A549 (cell line): ENCODE measurements at regions not wholly inside any gene's neighbourhood (a gene's known extent, or its start where the extent isn't known, plus 50 kb on each side); places are given as distances from the start of the nearest gene placed in this dataset.

Source experiments
- ATAC-seq, 2 experiments: fragments of 200-7000 bp in 1 of 2; fragments of >200 bp in 1 of 2; cut with Nextera tagmentation in 1 of 2; cut with Tn5 transposase in 1 of 2; 3 replicates each; pipeline versions ENCODE4 v1.8.0 to v1.9.1; 2018 to 2020; ENCODE audit warnings: mild to moderate bottlenecking in 1 of 2, moderate library complexity in 1 of 2
- CTCF ChIA-PET: fragments of 300-600 bp; sonication (Branson Sonifier 250); formaldehyde crosslinking; extraction: SDS; loops from one replicate; lab custom pipeline; 2021; ENCODE audit warnings: antibody characterized with exemption, inconsistent platforms; lab: Yijun Ruan, JAX
- POLR2A ChIA-PET: fragments of 350-600 bp; formaldehyde crosslinking; extraction: SDS; loops from one replicate; lab custom pipeline; 2021; ENCODE audit warnings: antibody characterized with exemption, inconsistent platforms; lab: Yijun Ruan, JAX
- DNase-seq, 2 experiments: peaks; one replicate each; pipeline versions ENCODE4 v3.0.0 to v3.0.0-alpha.2; 2011 to 2016; ENCODE audit warnings: low read depth in 1 of 2, low spot score in 1 of 2
- FAIRE-seq: peaks from 2 replicates; lab custom pipeline; 2011; peaks lifted over from hg19 to GRCh38; lab: Jason Lieb, UNC
- H3K27ac ChIP-seq, 2 experiments: fragments of >200 bp; sonication (Bioruptor Twin); formaldehyde crosslinking; 3 replicates each; pipeline ENCODE4 v1.5.1; 2016 to 2017
- H3K4me1 ChIP-seq: fragments of >200 bp; sonication (Bioruptor Twin); formaldehyde crosslinking; 3 replicates; pipeline ENCODE4 v1.6.1; 2016
- H3K4me2 ChIP-seq: fragments of >200 bp; sonication (Bioruptor Twin); formaldehyde crosslinking; 3 replicates; pipeline ENCODE4 v1.6.1; 2016
- H3K4me3 ChIP-seq: fragments of >200 bp; sonication (Bioruptor Twin); formaldehyde crosslinking; 3 replicates; pipeline ENCODE4 v1.5.1; 2016
- H3K9me3 ChIP-seq: fragments of >200 bp; sonication (Bioruptor Twin); formaldehyde crosslinking; 3 replicates; pipeline ENCODE4 v1.6.1; 2016
- BHLHE40 ChIP-seq: IDR thresholded peaks from 2 replicates; pipeline ENCODE4 v1.6.1; 2012; ENCODE audit warnings: low read depth, low read length, inconsistent platforms
- CHD2 ChIP-seq: fragments of 150-350 bp; IDR thresholded peaks from 2 replicates; pipeline ENCODE4 v1.6.1; 2014; ENCODE audit warnings: low read length; ENCODE audit not compliant: partially characterized antibody
- EHF ChIP-seq: fragments of 250-450 bp; sonication (Bioruptor Pico); IDR thresholded peaks from 2 replicates; pipeline ENCODE4 v1.5.0; 2020; ENCODE audit warnings: mild to moderate bottlenecking
- EHMT2 ChIP-seq: fragments of 200-600 bp; sonication (generic); IDR thresholded peaks from 2 replicates; pipeline ENCODE4 v1.6.1; 2016; ENCODE audit warnings: antibody characterized with exemption, low read depth, mild to moderate bottlenecking, moderate library complexity
- EP300 ChIP-seq, 2 experiments: fragments of >200 bp; sonication (Bioruptor Twin); formaldehyde crosslinking; IDR thresholded peaks; 2 replicates in 1 of 2; 3 replicates in 1 of 2; pipeline ENCODE4 v1.6.1; 2016 to 2017
- ESRRA ChIP-seq: fragments of 150-350 bp; IDR thresholded peaks from 2 replicates; pipeline ENCODE4 v1.6.1; 2014; ENCODE audit warnings: mild to moderate bottlenecking, low read length, borderline replicate concordance
- GATA3 ChIP-seq: IDR thresholded peaks from 2 replicates; pipeline ENCODE4 v1.6.1; 2012; ENCODE audit warnings: borderline replicate concordance
- HEYL ChIP-seq: fragments of 250-450 bp; sonication (Bioruptor Pico); IDR thresholded peaks from 2 replicates; pipeline ENCODE4 v1.8.0; 2021; ENCODE audit warnings: mild to moderate bottlenecking, moderate library complexity
- HOXA7 ChIP-seq: fragments of 250-450 bp; sonication (Bioruptor Pico); IDR thresholded peaks from 2 replicates; pipeline ENCODE4 v1.5.0; 2020; ENCODE audit warnings: mild to moderate bottlenecking, moderate library complexity
- HOXB5 ChIP-seq: fragments of 250-450 bp; sonication (Bioruptor Pico); IDR thresholded peaks from 2 replicates; pipeline ENCODE4 v1.5.0; 2020; ENCODE audit warnings: mild to moderate bottlenecking, moderate library complexity
- JUN ChIP-seq, 2 experiments: fragments of >200 bp; sonication (Bioruptor Twin); formaldehyde crosslinking; IDR thresholded peaks; 2 replicates in 1 of 2; 3 replicates in 1 of 2; pipeline ENCODE4 v1.6.1; 2016 to 2017
- MAZ ChIP-seq: fragments of 150-350 bp; IDR thresholded peaks from 2 replicates; pipeline ENCODE4 v1.6.1; 2014; ENCODE audit warnings: antibody characterized with exemption, low read depth, low read length, borderline replicate concordance
- PHF8 ChIP-seq: fragments of 200-600 bp; sonication (generic); IDR thresholded peaks from 2 replicates; pipeline ENCODE4 v1.6.1; 2016; ENCODE audit warnings: low read depth, mild to moderate bottlenecking, antibody characterized with exemption, moderate library complexity, borderline replicate concordance
- POLR2A ChIP-seq: IDR thresholded peaks from 2 replicates; pipeline ENCODE4 v1.6.1; 2012; ENCODE audit warnings: mild to moderate bottlenecking, low read length
- POLR2AphosphoS2 ChIP-seq: conservative IDR thresholded peaks from 2 replicates; pipeline ENCODE4 v1.6.1; 2012; ENCODE audit warnings: low read length, improper control_type of control experiment, inconsistent platforms
- RARB ChIP-seq: fragments of 250-450 bp; sonication (Bioruptor Pico); IDR thresholded peaks from 2 replicates; pipeline ENCODE4 v1.8.0; 2021; ENCODE audit warnings: mild to moderate bottlenecking, moderate library complexity
- RCOR1 ChIP-seq: fragments of 150-350 bp; IDR thresholded peaks from 2 replicates; pipeline ENCODE4 v1.6.1; 2014; ENCODE audit warnings: antibody characterized with exemption, low read length, low read depth
- RNF2 ChIP-seq: fragments of 200-600 bp; sonication (generic); IDR thresholded peaks from 2 replicates; pipeline ENCODE4 v1.6.1; 2016; ENCODE audit warnings: low read depth, mild to moderate bottlenecking, antibody characterized with exemption, moderate library complexity, borderline replicate concordance
- SMC3 ChIP-seq: fragments of >200 bp; sonication (Bioruptor Twin); formaldehyde crosslinking; IDR thresholded peaks from 3 replicates; pipeline ENCODE4 v1.6.1; 2018; ENCODE audit warnings: inconsistent platforms
- ZC3H11A ChIP-seq: fragments of 450-650 bp; IDR thresholded peaks from 2 replicates; pipeline ENCODE4 v1.6.1; 2014; ENCODE audit warnings: antibody characterized with exemption, mild to moderate bottlenecking
- ZFP36 ChIP-seq: fragments of 450-650 bp; IDR thresholded peaks from 2 replicates; pipeline ENCODE4 v1.6.1; 2014; ENCODE audit warnings: borderline replicate concordance; ENCODE audit not compliant: partially characterized antibody
- ZNF302 ChIP-seq: fragments of 250-450 bp; sonication (Bioruptor Pico); IDR thresholded peaks from 2 replicates; pipeline ENCODE4 v1.9.0; 2021; ENCODE audit warnings: inconsistent platforms, mild to moderate bottlenecking, moderate library complexity
- ZSCAN20 ChIP-seq: fragments of 250-450 bp; sonication (Bioruptor Pico); IDR thresholded peaks from 2 replicates; pipeline ENCODE4 v1.8.0; 2022; ENCODE audit warnings: mild to moderate bottlenecking, moderate library complexity
- WGBS: methylation state at CpG from one replicate; pipeline ENCODE4 v1.1.6; 2017; ENCODE audit errors: missing lambda C conversion rate; 5-methylcytosine and 5-hydroxymethylcytosine counted together
- TF ChIP-seq, protein P1 (sequence below): IDR thresholded peaks from 2 replicates; pipeline ENCODE4 v1.6.1; 2012
- TF ChIP-seq, protein P2 (sequence below): fragments of >200 bp; sonication (Bioruptor Twin); formaldehyde crosslinking; IDR thresholded peaks from 2 replicates; pipeline ENCODE4 v1.6.1; 2016
- TF ChIP-seq, protein P3 (sequence below): fragments of 250-450 bp; sonication (Bioruptor Pico); IDR thresholded peaks from 2 replicates; pipeline ENCODE4 v1.5.0; 2021; ENCODE audit warnings: mild to moderate bottlenecking, moderate library complexity, borderline replicate concordance
- TF ChIP-seq, protein P4 (sequence below): fragments of >200 bp; sonication (Bioruptor Twin); formaldehyde crosslinking; IDR thresholded peaks from 3 replicates; pipeline ENCODE4 v1.5.1; 2016

DNA sequence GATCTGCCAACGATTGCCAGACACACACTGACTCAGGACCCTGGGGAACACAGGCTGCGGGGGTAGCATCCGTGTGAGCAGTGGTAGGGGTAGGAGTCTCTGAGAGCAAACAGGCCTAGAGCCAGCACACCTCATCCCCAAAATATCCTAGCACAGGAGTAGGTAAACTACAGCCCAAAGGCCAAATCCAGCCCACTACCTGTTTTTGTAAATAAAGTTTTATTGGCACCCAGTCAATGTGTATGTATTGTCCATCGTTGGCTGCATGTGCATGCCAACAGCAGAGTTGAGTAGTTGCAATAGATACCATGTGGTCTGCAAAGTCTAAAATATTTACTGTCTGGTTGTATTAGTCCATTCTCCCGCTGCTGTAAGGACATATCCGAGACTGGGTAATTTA, 55.5 kb upstream of the GPRC5B start (continued):
- TF ChIP-seq JUN (IDR thresholded peaks at IDR 0.05) (no peak), PHF8 (no peak), HEYL (CRISPR knock-in tag) (no peak), ZFP36 (no peak), ZNF302 (CRISPR knock-in tag) (no peak), EHF (no peak), SMC3 (no peak), BHLHE40 (no peak)

DNA sequence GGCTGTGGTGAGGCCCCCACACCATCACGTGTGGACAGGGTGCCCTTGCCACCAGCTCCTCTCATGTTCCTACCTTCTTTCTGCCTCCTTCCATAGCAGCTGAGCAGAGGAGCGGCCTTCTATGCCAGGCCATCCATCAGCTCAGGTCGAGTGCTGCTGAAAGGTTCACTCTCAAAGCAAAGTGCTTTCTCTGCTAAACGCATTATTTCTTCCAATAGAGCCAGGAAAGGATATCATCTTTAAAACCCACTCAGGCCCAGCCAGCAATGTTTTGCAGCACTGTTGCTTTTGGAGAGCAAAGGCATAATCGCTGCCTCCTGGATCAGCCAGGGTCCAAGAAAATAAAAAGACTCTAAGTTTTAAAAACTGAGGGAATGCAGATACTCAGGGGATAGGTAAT, 54.9 kb upstream of the GPRC5B start:
- no peak for TF ChIP-seq GATA3
- TF ChIP-seq, protein P1, sequence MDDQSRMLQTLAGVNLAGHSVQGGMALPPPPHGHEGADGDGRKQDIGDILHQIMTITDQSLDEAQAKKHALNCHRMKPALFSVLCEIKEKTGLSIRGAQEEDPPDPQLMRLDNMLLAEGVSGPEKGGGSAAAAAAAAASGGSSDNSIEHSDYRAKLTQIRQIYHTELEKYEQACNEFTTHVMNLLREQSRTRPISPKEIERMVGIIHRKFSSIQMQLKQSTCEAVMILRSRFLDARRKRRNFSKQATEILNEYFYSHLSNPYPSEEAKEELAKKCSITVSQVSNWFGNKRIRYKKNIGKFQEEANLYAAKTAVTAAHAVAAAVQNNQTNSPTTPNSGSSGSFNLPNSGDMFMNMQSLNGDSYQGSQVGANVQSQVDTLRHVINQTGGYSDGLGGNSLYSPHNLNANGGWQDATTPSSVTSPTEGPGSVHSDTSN: no peak
- H3K9me3 ChIP-seq: no peaks in the 10 kb centered on the region
- no peak overlapping the region for H3K4me3 ChIP-seq
- CTCF ChIA-PET: interaction anchor here (4.9 kb wide), 1 partner anchor 32 kb away, joined by 21 read pairs; no protein-coding TSS in a partner anchor
- no peak for ATAC-seq
- POLR2A ChIA-PET: no interaction called here
- no peak for DNase-seq
- H3K27ac ChIP-seq: no peak overlapping the region
- no peak overlapping the region for H3K4me2 ChIP-seq
- WGBS: 18% methylated on average over 5 of the region's 5 CpGs
- no peak for FAIRE-seq
- no peaks in the 10 kb centered on the region for H3K4me1 ChIP-seq

DNA sequence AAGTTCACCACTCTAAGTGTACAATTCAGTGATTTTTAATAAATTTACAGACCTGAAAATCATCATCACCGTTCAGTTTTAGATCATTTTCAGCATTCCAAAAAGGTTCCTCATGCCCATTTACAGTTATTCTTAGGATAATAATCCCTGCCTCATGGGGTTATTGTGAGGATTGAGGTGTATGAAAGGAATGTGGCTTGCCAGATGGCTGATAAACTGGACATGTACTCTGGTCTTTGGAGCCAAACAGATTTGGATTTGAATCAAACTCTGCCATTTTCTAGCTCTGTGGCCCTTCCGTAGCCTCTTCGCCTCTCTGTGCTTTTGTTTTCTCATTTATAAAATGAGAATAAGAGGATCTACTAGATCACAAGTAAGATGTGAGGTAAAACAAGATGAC, 53.9 kb upstream of the GPRC5B start:
- Histone ChIP-seq H3K9me3 (no peaks in the 10 kb centered on the region), H3K4me1 (no peaks in the 10 kb centered on the region), H3K4me2 (no peak overlapping the region), H3K4me3 (no peak overlapping the region), H3K27ac (no peak overlapping the region)
- TF ChIP-seq MAZ (no peak), POLR2A (no peak)
- TF ChIP-seq, protein P2, sequence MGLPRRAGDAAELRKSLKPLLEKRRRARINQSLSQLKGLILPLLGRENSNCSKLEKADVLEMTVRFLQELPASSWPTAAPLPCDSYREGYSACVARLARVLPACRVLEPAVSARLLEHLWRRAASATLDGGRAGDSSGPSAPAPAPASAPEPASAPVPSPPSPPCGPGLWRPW: no peak
- CTCF ChIA-PET: interaction anchor here (4.9 kb wide), 1 partner anchor 31 kb away, joined by 21 read pairs; no protein-coding TSS in a partner anchor
- 20% methylated on average over 3 of the region's 3 CpGs for WGBS
- FAIRE-seq (no peak), DNase-seq (no peak), ATAC-seq (no peak)
- POLR2A ChIA-PET: no interaction called here

DNA sequence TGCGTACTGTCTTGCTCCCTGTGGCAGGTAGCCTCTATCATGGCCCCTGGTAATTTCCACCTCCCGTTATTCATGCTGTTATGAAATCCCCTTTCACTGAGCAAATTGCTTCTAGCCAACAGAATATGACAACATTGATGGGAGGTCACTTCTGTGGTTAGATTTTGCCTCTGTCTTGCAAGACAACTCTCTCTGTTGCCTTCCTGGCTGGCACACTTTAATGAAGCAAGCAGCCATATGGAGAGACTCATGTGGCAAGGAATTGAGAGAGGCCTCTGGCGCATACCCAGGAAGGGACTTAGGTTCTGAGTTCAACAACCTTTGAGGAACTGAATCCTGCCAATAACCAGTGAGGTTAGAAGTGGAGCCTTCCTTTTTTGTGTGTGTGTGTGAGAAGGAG, 51.8 kb upstream of the GPRC5B start:
- ChIA-PET POLR2A (no interaction called here), CTCF (interaction anchor here (0.5 kb wide), 1 partner anchor 9 kb away, joined by 3 read pairs; no protein-coding TSS in a partner anchor)
- H3K4me1 ChIP-seq: no peaks in the 10 kb centered on the region
- WGBS: 22% methylated on average over 2 of the region's 3 CpGs
- TF ChIP-seq RARB (CRISPR knock-in tag): no peak
- no peak overlapping the region for H3K27ac ChIP-seq
- H3K4me3 ChIP-seq: no peak overlapping the region
- H3K9me3 ChIP-seq: no peaks in the 10 kb centered on the region
- H3K4me2 ChIP-seq: no peak overlapping the region
- FAIRE-seq (no peak), DNase-seq (no peak), ATAC-seq (no peak)

DNA sequence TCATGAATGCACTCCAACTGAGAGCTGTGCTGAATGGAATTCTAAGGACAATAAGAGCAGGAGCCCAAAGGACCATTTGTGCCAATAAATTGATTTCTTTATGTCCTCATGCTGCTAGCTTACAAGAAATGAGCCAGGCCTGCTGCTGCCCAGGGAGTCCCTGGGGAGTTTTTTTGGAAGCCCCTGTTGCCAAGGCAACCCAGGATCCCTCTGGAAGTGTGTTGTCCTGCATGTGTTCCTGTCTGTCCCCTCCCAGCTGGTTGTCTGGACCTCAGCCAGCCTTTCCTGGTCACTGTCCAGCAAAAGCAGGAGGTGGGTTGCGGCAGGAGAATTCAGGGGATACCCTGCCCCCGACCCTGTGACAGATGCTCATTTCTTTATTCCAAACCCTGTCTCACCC, 51.0 kb upstream of the GPRC5B start:
- H3K4me2 ChIP-seq: no peak overlapping the region
- WGBS: 23% methylated on average over 2 of the region's 2 CpGs
- FAIRE-seq: no peak
- TF ChIP-seq ZFP36 (no peak), RARB (CRISPR knock-in tag) (no peak), POLR2AphosphoS2 (no peak), ESRRA (no peak), ZC3H11A (no peak), RCOR1 (no peak), CHD2 (no peak), RNF2 (no peak), ZSCAN20 (no peak), HOXA7 (no peak), HOXB5 (no peak), EHMT2 (no peak), EP300 (IDR thresholded peaks at IDR 0.05) (no peak)
- TF ChIP-seq, protein P3, sequence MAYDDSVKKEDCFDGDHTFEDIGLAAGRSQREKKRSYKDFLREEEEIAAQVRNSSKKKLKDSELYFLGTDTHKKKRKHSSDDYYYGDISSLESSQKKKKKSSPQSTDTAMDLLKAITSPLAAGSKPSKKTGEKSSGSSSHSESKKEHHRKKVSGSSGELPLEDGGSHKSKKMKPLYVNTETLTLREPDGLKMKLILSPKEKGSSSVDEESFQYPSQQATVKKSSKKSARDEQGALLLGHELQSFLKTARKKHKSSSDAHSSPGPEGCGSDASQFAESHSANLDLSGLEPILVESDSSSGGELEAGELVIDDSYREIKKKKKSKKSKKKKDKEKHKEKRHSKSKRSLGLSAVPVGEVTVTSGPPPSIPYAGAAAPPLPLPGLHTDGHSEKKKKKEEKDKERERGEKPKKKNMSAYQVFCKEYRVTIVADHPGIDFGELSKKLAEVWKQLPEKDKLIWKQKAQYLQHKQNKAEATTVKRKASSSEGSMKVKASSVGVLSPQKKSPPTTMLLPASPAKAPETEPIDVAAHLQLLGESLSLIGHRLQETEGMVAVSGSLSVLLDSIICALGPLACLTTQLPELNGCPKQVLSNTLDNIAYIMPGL (CRISPR knock-in tag): no peak
- TF ChIP-seq, protein P4, sequence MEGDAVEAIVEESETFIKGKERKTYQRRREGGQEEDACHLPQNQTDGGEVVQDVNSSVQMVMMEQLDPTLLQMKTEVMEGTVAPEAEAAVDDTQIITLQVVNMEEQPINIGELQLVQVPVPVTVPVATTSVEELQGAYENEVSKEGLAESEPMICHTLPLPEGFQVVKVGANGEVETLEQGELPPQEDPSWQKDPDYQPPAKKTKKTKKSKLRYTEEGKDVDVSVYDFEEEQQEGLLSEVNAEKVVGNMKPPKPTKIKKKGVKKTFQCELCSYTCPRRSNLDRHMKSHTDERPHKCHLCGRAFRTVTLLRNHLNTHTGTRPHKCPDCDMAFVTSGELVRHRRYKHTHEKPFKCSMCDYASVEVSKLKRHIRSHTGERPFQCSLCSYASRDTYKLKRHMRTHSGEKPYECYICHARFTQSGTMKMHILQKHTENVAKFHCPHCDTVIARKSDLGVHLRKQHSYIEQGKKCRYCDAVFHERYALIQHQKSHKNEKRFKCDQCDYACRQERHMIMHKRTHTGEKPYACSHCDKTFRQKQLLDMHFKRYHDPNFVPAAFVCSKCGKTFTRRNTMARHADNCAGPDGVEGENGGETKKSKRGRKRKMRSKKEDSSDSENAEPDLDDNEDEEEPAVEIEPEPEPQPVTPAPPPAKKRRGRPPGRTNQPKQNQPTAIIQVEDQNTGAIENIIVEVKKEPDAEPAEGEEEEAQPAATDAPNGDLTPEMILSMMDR: no peak
- no peak overlapping the region for H3K4me3 ChIP-seq
- ChIA-PET CTCF (interaction anchor here (0.5 to 1.6 kb wide), 3 partner anchors 10 to 28 kb away, joined by 3 to 4 read pairs (median 3); no protein-coding TSS in a partner anchor), POLR2A (no interaction called here)
- H3K27ac ChIP-seq: no peak overlapping the region
- no peaks in the 10 kb centered on the region for H3K9me3 ChIP-seq
- no peak for DNase-seq
- H3K4me1 ChIP-seq: no peaks in the 10 kb centered on the region
- no peak for ATAC-seq
